ENCODE measurements at regions not wholly inside any gene's neighbourhood (a gene's known extent, or its start where the extent isn't known, plus 50 kb on each side); places are given as distances from the start of the nearest gene placed in this dataset.
A peak's percentile ranks its signal among the peaks of the same experiment; 100 is the strongest.

DNA sequence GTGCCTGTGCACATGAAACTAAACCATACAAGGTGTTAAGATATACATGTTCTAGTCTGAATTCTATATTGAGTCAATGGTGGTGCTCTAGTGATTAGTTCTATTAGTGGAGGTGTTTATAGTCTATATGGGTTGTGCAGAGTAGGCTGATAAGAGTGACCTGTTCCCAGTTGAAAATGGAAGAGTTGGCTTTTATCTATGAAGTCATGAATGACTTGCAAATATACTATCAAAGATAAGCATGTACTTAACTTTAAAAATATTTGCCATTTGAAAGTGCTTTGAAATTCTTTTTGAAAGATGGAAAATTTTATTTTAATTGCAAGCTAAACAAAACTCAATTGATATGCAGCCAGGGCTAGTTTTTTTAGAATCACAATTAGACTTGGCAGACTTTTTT, 150.6 kb upstream of the SGO1 start:
- CTCF ChIA-PET, result interaction anchor here (1.5 kb wide), 1 partner anchor 13 kb away, joined by 3 read pairs; no protein-coding TSS in a partner anchor
- DNase-seq (ENCODE audit: low read depth in 1 of 2, low spot score in 1 of 2) (no peak), ATAC-seq (no peak), FAIRE-seq (no peak)
- Histone ChIP-seq H3K27ac (no peak overlapping the region), H3K4me3 (no peak overlapping the region), H3K4me1 (no peaks in the 10 kb centered on the region), H3K9me3 (no peaks in the 10 kb centered on the region), H3K4me2 (no peak overlapping the region)
- TF ChIP-seq MAFK (IDR thresholded peaks at IDR 0.05; ENCODE audit: partially characterized antibody), result peak; percentile 5
- TF ChIP-seq ZSCAN20 (CRISPR knock-in tag; IDR thresholded peaks at IDR 0.05), result no peak
- no peak for TF ChIP-seq NFE2L2 (conservative IDR thresholded peaks at IDR 0.05; ENCODE audit: low read length)
- POLR2A ChIA-PET, result no interaction called here

GRCh38 chr3:20334842-20335241, 148.8 kb upstream of the SGO1 start:
- POLR2A ChIA-PET, result no interaction called here
- Histone ChIP-seq H3K4me3 (no peak overlapping the region), H3K9me3 (no peaks in the 10 kb centered on the region), H3K4me2 (no peak overlapping the region), H3K4me1 (no peaks in the 10 kb centered on the region), H3K27ac (no peak overlapping the region)
- TF ChIP-seq KDM1A (IDR thresholded peaks at IDR 0.05; ENCODE audit: low read depth) (no peak), ZSCAN20 (CRISPR knock-in tag; IDR thresholded peaks at IDR 0.05) (no peak), SREBF2 (IDR thresholded peaks at IDR 0.05) (no peak), E2F6 (IDR thresholded peaks at IDR 0.05; ENCODE audit: borderline replicate concordance, low read depth) (no peak), PHF8 (IDR thresholded peaks at IDR 0.05; ENCODE audit: borderline replicate concordance, low read depth) (no peak), RAD21 (conservative IDR thresholded peaks at IDR 0.05 in 1 of 2, IDR thresholded peaks at IDR 0.05 in 1 of 2) (no peak)
- TF ChIP-seq, protein P1, sequence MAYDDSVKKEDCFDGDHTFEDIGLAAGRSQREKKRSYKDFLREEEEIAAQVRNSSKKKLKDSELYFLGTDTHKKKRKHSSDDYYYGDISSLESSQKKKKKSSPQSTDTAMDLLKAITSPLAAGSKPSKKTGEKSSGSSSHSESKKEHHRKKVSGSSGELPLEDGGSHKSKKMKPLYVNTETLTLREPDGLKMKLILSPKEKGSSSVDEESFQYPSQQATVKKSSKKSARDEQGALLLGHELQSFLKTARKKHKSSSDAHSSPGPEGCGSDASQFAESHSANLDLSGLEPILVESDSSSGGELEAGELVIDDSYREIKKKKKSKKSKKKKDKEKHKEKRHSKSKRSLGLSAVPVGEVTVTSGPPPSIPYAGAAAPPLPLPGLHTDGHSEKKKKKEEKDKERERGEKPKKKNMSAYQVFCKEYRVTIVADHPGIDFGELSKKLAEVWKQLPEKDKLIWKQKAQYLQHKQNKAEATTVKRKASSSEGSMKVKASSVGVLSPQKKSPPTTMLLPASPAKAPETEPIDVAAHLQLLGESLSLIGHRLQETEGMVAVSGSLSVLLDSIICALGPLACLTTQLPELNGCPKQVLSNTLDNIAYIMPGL (CRISPR knock-in tag; IDR thresholded peaks at IDR 0.05; ENCODE audit: borderline replicate concordance), result no peak
- TF ChIP-seq, protein P2, sequence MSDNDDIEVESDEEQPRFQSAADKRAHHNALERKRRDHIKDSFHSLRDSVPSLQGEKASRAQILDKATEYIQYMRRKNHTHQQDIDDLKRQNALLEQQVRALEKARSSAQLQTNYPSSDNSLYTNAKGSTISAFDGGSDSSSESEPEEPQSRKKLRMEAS (IDR thresholded peaks at IDR 0.05), result no peak
- WGBS (ENCODE audit: missing lambda C conversion rate), result 5% methylated on average over 2 of the region's 2 CpGs
- FAIRE-seq (no peak), DNase-seq (ENCODE audit: low read depth in 1 of 2, low spot score in 1 of 2) (no peak), ATAC-seq (no peak)
- CTCF ChIA-PET, result no interaction called here

DNA sequence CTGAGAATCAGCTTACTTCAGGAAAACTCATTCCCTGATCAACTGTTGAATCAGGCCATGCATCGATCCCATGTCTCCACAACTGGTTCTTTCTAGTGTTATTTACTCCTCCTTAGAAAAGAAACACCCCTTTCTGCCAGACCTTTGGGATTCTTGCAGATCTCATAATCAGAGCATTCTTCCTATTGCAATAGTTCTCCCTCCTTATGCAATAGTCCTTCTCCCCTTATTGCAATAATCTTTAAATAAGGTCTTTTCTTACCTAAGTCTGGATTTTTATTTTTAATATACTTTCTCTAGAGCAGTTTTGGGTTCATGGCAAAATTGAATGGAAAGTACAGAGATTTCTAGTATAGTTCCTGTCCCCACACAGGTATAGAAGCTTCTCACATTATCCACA, 141.9 kb upstream of the SGO1 start:
- H3K9me3 ChIP-seq, result no peaks in the 10 kb centered on the region
- H3K27ac ChIP-seq, result no peak overlapping the region
- DNase-seq (ENCODE audit: low read depth in 1 of 2, low spot score in 1 of 2) (no peak), ATAC-seq (no peak), FAIRE-seq (no peak)
- ChIA-PET POLR2A (no interaction called here), CTCF (interaction anchor here (0.6 kb wide), 1 partner anchor 12 kb away, joined by 3 read pairs; no protein-coding TSS in a partner anchor)
- H3K4me3 ChIP-seq, result no peak overlapping the region
- 5% methylated on average over 1 of the region's 1 CpG for WGBS (ENCODE audit: missing lambda C conversion rate)
- TF ChIP-seq JUN (IDR thresholded peaks at IDR 0.05) (no peak), SMC3 (IDR thresholded peaks at IDR 0.05) (no peak), PHF8 (IDR thresholded peaks at IDR 0.05; ENCODE audit: borderline replicate concordance, low read depth) (no peak), NPAS2 (CRISPR knock-in tag; IDR thresholded peaks at IDR 0.05; ENCODE audit: borderline replicate concordance) (no peak), FOXS1 (CRISPR knock-in tag; IDR thresholded peaks at IDR 0.05) (no peak)
- TF ChIP-seq, protein P3, sequence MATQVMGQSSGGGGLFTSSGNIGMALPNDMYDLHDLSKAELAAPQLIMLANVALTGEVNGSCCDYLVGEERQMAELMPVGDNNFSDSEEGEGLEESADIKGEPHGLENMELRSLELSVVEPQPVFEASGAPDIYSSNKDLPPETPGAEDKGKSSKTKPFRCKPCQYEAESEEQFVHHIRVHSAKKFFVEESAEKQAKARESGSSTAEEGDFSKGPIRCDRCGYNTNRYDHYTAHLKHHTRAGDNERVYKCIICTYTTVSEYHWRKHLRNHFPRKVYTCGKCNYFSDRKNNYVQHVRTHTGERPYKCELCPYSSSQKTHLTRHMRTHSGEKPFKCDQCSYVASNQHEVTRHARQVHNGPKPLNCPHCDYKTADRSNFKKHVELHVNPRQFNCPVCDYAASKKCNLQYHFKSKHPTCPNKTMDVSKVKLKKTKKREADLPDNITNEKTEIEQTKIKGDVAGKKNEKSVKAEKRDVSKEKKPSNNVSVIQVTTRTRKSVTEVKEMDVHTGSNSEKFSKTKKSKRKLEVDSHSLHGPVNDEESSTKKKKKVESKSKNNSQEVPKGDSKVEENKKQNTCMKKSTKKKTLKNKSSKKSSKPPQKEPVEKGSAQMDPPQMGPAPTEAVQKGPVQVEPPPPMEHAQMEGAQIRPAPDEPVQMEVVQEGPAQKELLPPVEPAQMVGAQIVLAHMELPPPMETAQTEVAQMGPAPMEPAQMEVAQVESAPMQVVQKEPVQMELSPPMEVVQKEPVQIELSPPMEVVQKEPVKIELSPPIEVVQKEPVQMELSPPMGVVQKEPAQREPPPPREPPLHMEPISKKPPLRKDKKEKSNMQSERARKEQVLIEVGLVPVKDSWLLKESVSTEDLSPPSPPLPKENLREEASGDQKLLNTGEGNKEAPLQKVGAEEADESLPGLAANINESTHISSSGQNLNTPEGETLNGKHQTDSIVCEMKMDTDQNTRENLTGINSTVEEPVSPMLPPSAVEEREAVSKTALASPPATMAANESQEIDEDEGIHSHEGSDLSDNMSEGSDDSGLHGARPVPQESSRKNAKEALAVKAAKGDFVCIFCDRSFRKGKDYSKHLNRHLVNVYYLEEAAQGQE (IDR thresholded peaks at IDR 0.05), result no peak
- no peak overlapping the region for H3K4me2 ChIP-seq
- H3K4me1 ChIP-seq, result no peaks in the 10 kb centered on the region

Measured in A549 (cell line).